ENCODE measurements at regions not wholly inside any gene's neighbourhood (a gene's known extent, or its start where the extent isn't known, plus 50 kb on each side); places are given as distances from the start of the nearest gene placed in this dataset.

GRCh38 chr6:165984729-165985275 lies 182.8 kb downstream of the TBXT start:
- DNase-seq (ENCODE audit: low read depth): no peak
- no peak overlapping the region for H3K4me3 ChIP-seq (ENCODE audit: low read depth, low read length)
- no peak for TF ChIP-seq CTCF (conservative IDR thresholded peaks at IDR 0.05; ENCODE audit: low read depth, low read length)

GRCh38 chr6:165983112-165984072 lies 184.3 kb downstream of the TBXT start:
- H3K4me3 ChIP-seq (ENCODE audit: low read depth, low read length): no peak overlapping the region
- no peak for TF ChIP-seq CTCF (conservative IDR thresholded peaks at IDR 0.05; ENCODE audit: low read depth, low read length)
- DNase-seq (ENCODE audit: low read depth): no peak

- no peak for TF ChIP-seq CTCF (conservative IDR thresholded peaks at IDR 0.05; ENCODE audit: low read depth, low read length)
- DNase-seq (ENCODE audit: low read depth): no peak
- H3K4me3 ChIP-seq (ENCODE audit: low read depth, low read length): no peak overlapping the region
Measured at GRCh38 chr6:165978476-165978875, 189.2 kb downstream of the TBXT start.

GRCh38 chr6:165976684-165977083 lies 191.0 kb downstream of the TBXT start:
- DNase-seq (ENCODE audit: low read depth): no peak
- TF ChIP-seq CTCF (conservative IDR thresholded peaks at IDR 0.05; ENCODE audit: low read depth, low read length): no peak
- H3K4me3 ChIP-seq (ENCODE audit: low read depth, low read length): no peak overlapping the region

GRCh38 chr6:165974817-165975216 lies 192.8 kb downstream of the TBXT start:
- no peak for DNase-seq (ENCODE audit: low read depth)
- no peak overlapping the region for H3K4me3 ChIP-seq (ENCODE audit: low read depth, low read length)
- TF ChIP-seq CTCF (conservative IDR thresholded peaks at IDR 0.05; ENCODE audit: low read depth, low read length): no peak

GRCh38 chr6:165973473-165973872 lies 194.2 kb downstream of the TBXT start:
- no peak for DNase-seq (ENCODE audit: low read depth)
- no peak overlapping the region for H3K4me3 ChIP-seq (ENCODE audit: low read depth, low read length)
- TF ChIP-seq CTCF (conservative IDR thresholded peaks at IDR 0.05; ENCODE audit: low read depth, low read length): no peak
